Prostate gland (tissue), 2 donors: ENCODE measurements at regions not wholly inside any gene's neighbourhood (a gene's known extent, or its start where the extent isn't known, plus 50 kb on each side); places are given as distances from the start of the nearest gene placed in this dataset.

ENCODE experiments used
- CTCF ChIP-seq, 4 experiments: fragments of 200-600 bp in 2 of 4; fragments of 450-650 bp in 2 of 4; sonication (generic) in 2 of 4; IDR thresholded peaks; 1 replicate in 3 of 4; 2 replicates in 1 of 4; pipeline ENCODE4 v1.5.1; 2016 to 2019; ENCODE audit warnings: antibody characterized with exemption in 4 of 4, mild to moderate bottlenecking in 2 of 4, moderate library complexity in 2 of 4
- POLR2A ChIP-seq: fragments of 450-650 bp; IDR thresholded peaks from one replicate; pipeline ENCODE4 v1.6.1; 2016; ENCODE audit warnings: antibody characterized with exemption, mild to moderate bottlenecking
- POLR2AphosphoS5 ChIP-seq: sonication (generic); formaldehyde crosslinking; IDR thresholded peaks from one replicate; pipeline ENCODE4 v1.6.1; 2017; ENCODE audit warnings: antibody characterized with exemption

GRCh38 chr15:62676891-62677290 lies 365.7 kb upstream of the TPM1 start:
- TF ChIP-seq CTCF (IDR thresholded peaks at IDR 0.05), result no peak
- TF ChIP-seq POLR2AphosphoS5, result no peak
- no peak for TF ChIP-seq POLR2A
